Small intestine (tissue), 7 donors: ENCODE measurements at regions not wholly inside any gene's neighbourhood (a gene's known extent, or its start where the extent isn't known, plus 50 kb on each side); places are given as distances from the start of the nearest gene placed in this dataset.

Experiments
- DNase-seq, 2 donors: peaks; one replicate each; pipeline versions ENCODE4 v3.0.0 to v3.0.0-alpha.2; 2013
- FAIRE-seq: peaks from 2 replicates; lab custom pipeline; 2012; peaks lifted over from hg19 to GRCh38; lab: Jason Lieb, UNC
- H3K27ac ChIP-seq, 3 donors: one replicate each; pipeline ENCODE4 v1.5.1; 2013; ENCODE audit warnings: low read length in 2 of 3, mild to moderate bottlenecking in 2 of 3, control low read depth in 1 of 3, inconsistent platforms in 1 of 3, low read depth in 1 of 3, moderate library complexity in 1 of 3
- H3K27me3 ChIP-seq, 3 donors: one replicate each; pipeline ENCODE4 v1.6.1; 2013; ENCODE audit warnings: low read length in 3 of 3, inconsistent platforms in 1 of 3; ENCODE audit not compliant: control insufficient read depth in 3 of 3, insufficient read depth in 3 of 3
- H3K36me3 ChIP-seq, 3 donors: one replicate each; pipeline ENCODE4 v1.6.1; 2013; ENCODE audit warnings: low read length in 3 of 3, inconsistent platforms in 1 of 3, low read depth in 1 of 3, mild to moderate bottlenecking in 1 of 3, moderate library complexity in 1 of 3; ENCODE audit not compliant: control insufficient read depth in 3 of 3, insufficient read depth in 2 of 3
- H3K4me1 ChIP-seq, 3 donors: one replicate each; pipeline ENCODE4 v1.6.1; 2013; ENCODE audit warnings: low read length in 2 of 3, inconsistent platforms in 1 of 3, low read depth in 1 of 3, mild to moderate bottlenecking in 1 of 3, moderate library complexity in 1 of 3; ENCODE audit not compliant: control insufficient read depth in 3 of 3, insufficient read depth in 2 of 3
- H3K4me3 ChIP-seq, 3 donors: one replicate each; pipeline ENCODE4 v1.5.1; 2013; ENCODE audit warnings: low read length in 3 of 3, control low read depth in 1 of 3, inconsistent platforms in 1 of 3, low read depth in 1 of 3, mild to moderate bottlenecking in 1 of 3, moderate library complexity in 1 of 3
- H3K9me3 ChIP-seq, 2 donors: one replicate each; pipeline ENCODE4 v1.6.1; 2013; ENCODE audit warnings: low read depth in 1 of 2, low read length in 1 of 2; ENCODE audit not compliant: control insufficient read depth in 2 of 2, insufficient read depth in 1 of 2
- WGBS, 3 donors: extraction: QIAGEN DNeasy Blood & Tissue Kit; methylation state at CpG; one replicate each; pipeline ENCODE4 v1.1.7; 2013; 5-methylcytosine and 5-hydroxymethylcytosine counted together
- donor health status: healthy with polysubstance abuse.
- donor health status: control.
- donor health status: control.
- donor health status: Bipolar disorder and iron deficiency.
- donor health status: healthy.

DNA sequence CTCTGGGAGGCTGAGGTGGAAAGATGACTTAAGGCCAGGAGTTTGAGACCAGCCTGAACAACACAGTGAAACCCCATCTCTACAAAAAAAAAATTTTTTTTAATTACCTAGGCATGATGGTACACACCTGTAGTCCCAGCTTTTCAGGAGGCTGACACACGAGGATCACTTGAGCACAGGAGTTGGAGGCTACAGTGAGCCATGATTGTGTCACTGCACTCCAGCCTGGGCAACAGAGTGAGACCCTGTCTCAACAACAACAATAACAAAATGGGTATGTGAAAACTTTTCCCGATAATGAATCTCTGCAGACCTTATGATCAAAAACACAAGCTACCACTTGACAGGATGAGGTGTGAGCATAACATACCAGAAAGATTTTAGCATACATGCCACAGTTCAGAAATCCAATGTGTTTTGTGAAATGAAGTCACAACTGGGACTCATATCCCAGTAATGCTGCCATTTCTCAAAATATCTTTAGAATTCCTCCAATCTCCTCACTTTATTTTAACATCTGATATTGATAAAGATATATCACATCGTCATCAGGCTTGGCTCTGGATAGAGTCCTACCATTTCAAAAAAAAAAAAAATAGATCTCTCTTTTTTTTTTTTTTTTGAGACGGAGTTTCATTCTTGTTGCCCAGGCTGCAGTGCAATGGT lies 74.0 kb upstream of the PELI1 start:
- FAIRE-seq (no peak), DNase-seq (no peak)
- Histone ChIP-seq H3K36me3 (no peaks in the 10 kb centered on the region), H3K27ac (no peak overlapping the region), H3K27me3 (no peaks in the 10 kb centered on the region), H3K9me3 (no peaks in the 10 kb centered on the region), H3K4me1 (peaks cover 0 to 11% (median 3%) of the 10 kb centered on the region in 3 donors), H3K4me3 (no peak overlapping the region)
- 74 to 87% (median 75%) methylated on average over 4 of the region's 4 CpGs for WGBS, 3 donors

DNA sequence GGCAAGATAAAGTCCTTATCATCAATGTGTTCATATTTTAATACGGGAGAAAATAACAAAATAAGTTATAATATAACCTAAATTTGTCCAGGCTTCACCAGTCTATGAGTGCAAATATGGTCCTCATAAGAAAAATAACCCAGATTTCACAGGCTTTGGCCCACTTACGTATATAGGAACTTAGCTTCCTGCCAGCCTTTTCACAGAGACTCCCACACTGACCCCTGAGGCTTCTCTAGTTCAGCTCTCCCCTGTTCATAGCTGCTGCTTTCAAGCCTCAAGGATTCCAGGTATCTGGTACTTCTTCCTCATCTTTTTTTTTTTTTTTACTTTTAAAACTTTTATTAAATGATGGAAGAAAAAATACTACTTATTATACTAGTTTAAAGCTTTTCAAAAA lies 74.9 kb upstream of the PELI1 start:
- no peak for FAIRE-seq
- WGBS, 3 donors, result 66 to 83% (median 68%) methylated on average over 2 of the region's 2 CpGs
- H3K27ac ChIP-seq, result no peak overlapping the region

DNA sequence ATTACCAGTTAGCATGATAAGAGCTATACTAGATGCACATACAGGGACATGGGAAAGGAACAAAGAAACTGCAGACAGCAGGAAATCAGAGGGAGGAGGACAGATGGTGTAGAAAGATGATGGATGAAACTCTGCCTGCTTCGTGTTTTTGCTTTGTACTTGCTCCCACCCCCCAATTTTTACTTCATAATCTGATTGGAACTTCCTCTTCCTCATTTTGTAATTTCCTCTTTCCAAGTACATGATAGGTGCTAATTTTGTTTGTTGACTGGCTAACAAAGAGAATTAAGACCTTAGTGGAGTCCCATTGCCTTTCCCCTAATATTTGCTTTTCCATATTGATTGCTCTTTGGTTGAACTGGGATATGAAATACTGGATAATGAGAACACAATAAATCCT lies 76.0 kb upstream of the PELI1 start:
- FAIRE-seq, result no peak
- no peak overlapping the region for H3K27ac ChIP-seq
- no peaks in the 10 kb centered on the region for H3K27me3 ChIP-seq

More for the DNA sequence above, 74.9 kb upstream of the PELI1 start:
- Histone ChIP-seq H3K4me1 (peaks cover 0 to 5% (median 3%) of the 10 kb centered on the region in 3 donors), H3K9me3 (no peaks in the 10 kb centered on the region), H3K4me3 (no peak overlapping the region), H3K27me3 (no peaks in the 10 kb centered on the region), H3K36me3 (no peaks in the 10 kb centered on the region)
- DNase-seq, result no peak

DNA sequence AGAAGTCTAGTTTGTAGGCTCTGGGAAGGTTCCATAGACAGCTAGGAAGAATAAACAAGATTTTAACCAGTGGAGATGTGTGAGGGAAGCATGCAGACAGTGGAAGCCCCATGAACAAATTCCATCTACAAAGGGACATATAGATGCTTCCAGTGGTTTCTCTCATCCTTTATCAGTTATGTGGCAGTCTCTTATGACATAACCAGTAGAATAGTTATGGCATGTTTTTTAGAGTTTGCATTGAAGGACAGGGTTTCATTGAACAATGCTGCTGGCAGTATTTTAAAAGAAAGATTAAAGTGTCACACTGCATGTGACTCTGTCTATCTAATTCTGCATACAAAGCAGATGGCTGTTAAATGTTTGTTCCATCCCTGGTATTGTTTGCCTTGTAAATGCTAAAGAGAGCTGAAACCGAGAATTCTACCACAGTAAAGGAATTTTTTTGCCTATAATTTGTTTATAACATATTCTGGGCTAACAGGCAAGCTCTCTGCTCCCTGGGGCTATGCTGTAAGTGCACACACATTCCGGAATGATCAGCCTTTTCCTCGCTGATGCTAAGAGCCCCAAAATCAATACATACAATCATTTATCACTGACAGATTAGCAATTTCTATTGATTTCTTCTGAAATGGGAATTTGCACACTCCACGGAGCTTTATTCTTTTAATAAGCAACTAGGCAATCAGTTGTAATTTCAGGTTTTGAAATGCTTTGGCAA lies 76.8 kb upstream of the PELI1 start:
- Histone ChIP-seq H3K36me3 (no peaks in the 10 kb centered on the region), H3K9me3 (no peaks in the 10 kb centered on the region), H3K27ac (no peak overlapping the region), H3K4me3 (no peak overlapping the region), H3K27me3 (no peaks in the 10 kb centered on the region), H3K4me1 (peaks cover 0 to 3% (median 0%) of the 10 kb centered on the region in 3 donors)
- no peak for FAIRE-seq
- DNase-seq, result no peak
- WGBS, 3 donors, result 69 to 76% (median 72%) methylated on average over 4 of the region's 4 CpGs

More for the DNA sequence above, 76.0 kb upstream of the PELI1 start:
- no peaks in the 10 kb centered on the region for H3K36me3 ChIP-seq
- no peak overlapping the region for H3K4me3 ChIP-seq
- no peaks in the 10 kb centered on the region for H3K9me3 ChIP-seq
- DNase-seq, result no peak
- WGBS, 3 donors, result 67 to 86% (median 72%) methylated on average over 1 of the region's 1 CpG
- H3K4me1 ChIP-seq, result peaks cover 0 to 3% (median 0%) of the 10 kb centered on the region in 3 donors

- Histone ChIP-seq H3K4me1 (peaks cover 0 to 3% (median 0%) of the 10 kb centered on the region in 3 donors), H3K9me3 (no peaks in the 10 kb centered on the region), H3K4me3 (no peak overlapping the region), H3K36me3 (no peaks in the 10 kb centered on the region), H3K27ac (no peak overlapping the region), H3K27me3 (no peaks in the 10 kb centered on the region)
- DNase-seq, result no peak
- WGBS, 3 donors, result 85 to 92% (median 89%) methylated on average over 2 of the region's 2 CpGs
- no peak for FAIRE-seq
These were observed 77.7 kb upstream of the PELI1 start for GRCh38 chr2:64221935-64222334.

- WGBS, 3 donors, result 7 to 34% (median 32%) methylated on average over 2 of the region's 2 CpGs
- no peak for FAIRE-seq
- Histone ChIP-seq H3K36me3 (no peaks in the 10 kb centered on the region), H3K4me3 (no peak overlapping the region), H3K4me1 (peaks cover 0 to 3% (median 0%) of the 10 kb centered on the region in 3 donors), H3K27ac (no peak overlapping the region), H3K27me3 (no peaks in the 10 kb centered on the region), H3K9me3 (no peaks in the 10 kb centered on the region)
- DNase-seq, result no peak
These were observed 78.1 kb upstream of the PELI1 start for GRCh38 chr2:64222351-64222750.

GRCh38 chr2:64223055-64223454 lies 78.8 kb upstream of the PELI1 start:
- H3K27me3 ChIP-seq, result no peaks in the 10 kb centered on the region
- H3K9me3 ChIP-seq, result no peaks in the 10 kb centered on the region
- peaks cover 0 to 6% (median 0%) of the 10 kb centered on the region in 3 donors for H3K4me1 ChIP-seq
- FAIRE-seq (no peak), DNase-seq (no peak)
- no peak overlapping the region for H3K4me3 ChIP-seq
- H3K27ac ChIP-seq, result peak overlapping the region in 1 of 3 donors; percentile 13
- 63 to 83% (median 80%) methylated on average over 3 of the region's 3 CpGs for WGBS, 3 donors
- no peaks in the 10 kb centered on the region for H3K36me3 ChIP-seq

- no peaks in the 10 kb centered on the region for H3K9me3 ChIP-seq
These were observed 81.3 kb upstream of the PELI1 start for GRCh38 chr2:64225491-64225890.

More at GRCh38 chr2:64225491-64225890, 81.3 kb upstream of the PELI1 start:
- FAIRE-seq, result no peak
- H3K4me3 ChIP-seq, result no peak overlapping the region
- peaks cover 0 to 6% (median 0%) of the 10 kb centered on the region in 3 donors for H3K4me1 ChIP-seq
- WGBS, 3 donors, result 88 to 91% (median 88%) methylated on average over 1 of the region's 1 CpG
- H3K27ac ChIP-seq, result no peak overlapping the region
- no peaks in the 10 kb centered on the region for H3K27me3 ChIP-seq
- DNase-seq, result no peak
- H3K36me3 ChIP-seq, result no peaks in the 10 kb centered on the region
